Endothelial cell of umbilical vein (primary cell): ENCODE measurements at regions not wholly inside any gene's neighbourhood (a gene's known extent, or its start where the extent isn't known, plus 50 kb on each side); places are given as distances from the start of the nearest gene placed in this dataset.

Source experiments
- BruUV-seq: library from RNA; stranded (reverse); fragments of 400-500 nt; replicated peaks from 2 replicates; lab custom pipeline; 2021; lab: Mats Ljungman, UMichigan
- CTCF ChIA-PET: fragments of 300-600, 350-600 bp; sonication (Branson Sonifier 250); formaldehyde crosslinking; loops from one replicate; lab custom pipeline; 2021; ENCODE audit warnings: antibody characterized with exemption, inconsistent platforms; lab: Charles Lee
- POLR2A ChIA-PET: fragments of 300-600, 350-600 bp; sonication (Branson Sonifier 250); formaldehyde crosslinking; loops from one replicate; lab custom pipeline; 2021; ENCODE audit warnings: antibody characterized with exemption, inconsistent platforms; lab: Charles Lee
- DNase-seq: peaks from one replicate; pipeline ENCODE4 v3.0.0-alpha.2; 2011; ENCODE audit warnings: low read depth, low spot score
- FAIRE-seq: peaks from 2 replicates; lab custom pipeline; 2011; peaks lifted over from hg19 to GRCh38; lab: Jason Lieb, UNC
- H2AFZ ChIP-seq: 2 replicates; pipeline ENCODE4 v1.6.0; 2012; ENCODE audit warnings: low read depth, low read length, control low read depth, inconsistent platforms
- H3K27ac ChIP-seq: 2 replicates; pipeline ENCODE4 v1.5.1; 2011; ENCODE audit warnings: low read depth, mild to moderate bottlenecking, control low read depth, low read length, moderate library complexity; ENCODE audit not compliant: insufficient read depth
- H3K27me3 ChIP-seq, 2 experiments: 2 replicates each; pipeline versions ENCODE4 v1.6.0 to v1.6.1; 2011; ENCODE audit warnings: low read length in 2 of 2, mixed read lengths in 1 of 2; ENCODE audit not compliant: control insufficient read depth in 2 of 2, insufficient read depth in 2 of 2
- H3K36me3 ChIP-seq, 2 experiments: 2 replicates in 1 of 2; 3 replicates in 1 of 2; pipeline ENCODE4 v1.5.1; 2011; ENCODE audit warnings: low read length in 2 of 2, mild to moderate bottlenecking in 1 of 2, moderate library complexity in 1 of 2; ENCODE audit not compliant: control insufficient read depth in 2 of 2, insufficient read depth in 2 of 2; ENCODE audit errors: extremely low read depth in 1 of 2
- H3K4me1 ChIP-seq: 3 replicates; pipeline ENCODE4 v1.5.1; 2011; ENCODE audit warnings: mild to moderate bottlenecking, low read length; ENCODE audit not compliant: control insufficient read depth, insufficient read depth; ENCODE audit errors: extremely low read depth
- H3K4me2 ChIP-seq: 2 replicates; pipeline ENCODE4 v1.6.1; 2011; ENCODE audit warnings: low read length, control low read depth, mixed read lengths; ENCODE audit not compliant: insufficient read depth
- H3K4me3 ChIP-seq, 3 experiments: fragments of 200-600 bp in 1 of 3; sonication (generic), shearing (Covaris generic) in 1 of 3; replicated peaks in 1 of 3; 2 replicates each; pipeline ENCODE4 v1.5.1; 2011 to 2016; ENCODE audit warnings: control low read depth in 3 of 3, low read length in 3 of 3, mild to moderate bottlenecking in 2 of 3, inconsistent platforms in 1 of 3, low read depth in 1 of 3, moderate library complexity in 1 of 3; ENCODE audit not compliant: insufficient read depth in 1 of 3
- H3K79me2 ChIP-seq: 2 replicates; pipeline ENCODE4 v1.6.0; 2012; ENCODE audit warnings: low read length, inconsistent platforms; ENCODE audit not compliant: control insufficient read depth, insufficient read depth
- H3K9ac ChIP-seq: replicated peaks from 2 replicates; pipeline ENCODE3; 2011; ENCODE audit warnings: low read length, control low read depth; ENCODE audit not compliant: insufficient read depth; ENCODE audit errors: extremely low read depth
- H3K9me1 ChIP-seq: replicated peaks from 3 replicates; pipeline ENCODE4 v1.6.0; 2011; ENCODE audit warnings: mild to moderate bottlenecking, low read length; ENCODE audit not compliant: control insufficient read depth, insufficient read depth; ENCODE audit errors: extremely low read depth
- H3K9me3 ChIP-seq: replicated peaks from 2 replicates; pipeline ENCODE4 v1.5.1; 2012; ENCODE audit warnings: low read length, inconsistent platforms; ENCODE audit not compliant: control insufficient read depth, insufficient read depth
- H4K20me1 ChIP-seq: replicated peaks from 2 replicates; pipeline ENCODE3; 2011; ENCODE audit warnings: mild to moderate bottlenecking, low read length; ENCODE audit not compliant: control insufficient read depth, insufficient read depth; ENCODE audit errors: extremely low read depth
- EZH2 ChIP-seq: IDR thresholded peaks from 2 replicates; pipeline ENCODE4 v1.6.1; 2012; ENCODE audit warnings: borderline replicate concordance, low read depth, mild to moderate bottlenecking, moderate library complexity, low read length, inconsistent platforms; ENCODE audit not compliant: severe bottlenecking
- FOS ChIP-seq: IDR thresholded peaks from 2 replicates; pipeline ENCODE4 v1.6.1; 2011; ENCODE audit warnings: mild to moderate bottlenecking, low read length, moderate library complexity, borderline replicate concordance; ENCODE audit not compliant: insufficient read depth
- GATA2 ChIP-seq: IDR thresholded peaks from 2 replicates; pipeline ENCODE4 v1.7.0; 2011; ENCODE audit warnings: low read depth, mild to moderate bottlenecking, moderate library complexity, mixed read lengths, low read length; ENCODE audit not compliant: insufficient read length, insufficient read depth
- JUN ChIP-seq: IDR thresholded peaks from 2 replicates; pipeline ENCODE4 v1.6.1; 2011; ENCODE audit warnings: borderline replicate concordance, low read depth; ENCODE audit not compliant: insufficient read length, insufficient read depth
- MAX ChIP-seq: IDR thresholded peaks from 2 replicates; pipeline ENCODE4 v1.6.1; 2011; ENCODE audit not compliant: insufficient read depth, insufficient read length
- MYC ChIP-seq: IDR thresholded peaks from one replicate; pipeline ENCODE4 v1.6.1; 2011; ENCODE audit warnings: mild to moderate bottlenecking, low read depth, low read length
- POLR2A ChIP-seq: IDR thresholded peaks from 2 replicates; pipeline ENCODE4 v1.6.1; 2012; ENCODE audit warnings: low read depth, mild to moderate bottlenecking, control low read depth, low read length
- POLR2AphosphoS5 ChIP-seq: IDR thresholded peaks from 2 replicates; pipeline ENCODE4 v1.6.1; 2012; ENCODE audit warnings: low read depth, mild to moderate bottlenecking, control low read depth, low read length, moderate library complexity; ENCODE audit not compliant: insufficient read depth
- dilution Hi-C: fragments of 300-500 bp; cut with MboI; formaldehyde crosslinking; loops from one replicate; pipeline ENCODE4 v1.15.0; 2019; ENCODE audit warnings: low sequenced_read_pairs; ENCODE audit not compliant: extremely low pct_ligation_motif_present
- intact Hi-C: fragments of 100-400 bp; cut with micrococcal nuclease; formaldehyde crosslinking; loops from one replicate; pipeline ENCODE4 v1.10.0; 2022
- TF ChIP-seq, protein P1 (sequence below), 2 donors: IDR thresholded peaks; 1 replicate in 1 of 2; 2 replicates in 1 of 2; pipeline ENCODE4 v1.5.1; 2011; ENCODE audit warnings: low read length in 2 of 2, mild to moderate bottlenecking in 2 of 2, moderate library complexity in 2 of 2, control low read depth in 1 of 2, inconsistent platforms in 1 of 2, low read depth in 1 of 2; ENCODE audit not compliant: insufficient read depth in 1 of 2; ENCODE audit errors: extremely low read depth in 1 of 2

GRCh38 chr22:49026494-49027367 lies 800.9 kb downstream of the BRD1 start:
- TF ChIP-seq, protein P1, sequence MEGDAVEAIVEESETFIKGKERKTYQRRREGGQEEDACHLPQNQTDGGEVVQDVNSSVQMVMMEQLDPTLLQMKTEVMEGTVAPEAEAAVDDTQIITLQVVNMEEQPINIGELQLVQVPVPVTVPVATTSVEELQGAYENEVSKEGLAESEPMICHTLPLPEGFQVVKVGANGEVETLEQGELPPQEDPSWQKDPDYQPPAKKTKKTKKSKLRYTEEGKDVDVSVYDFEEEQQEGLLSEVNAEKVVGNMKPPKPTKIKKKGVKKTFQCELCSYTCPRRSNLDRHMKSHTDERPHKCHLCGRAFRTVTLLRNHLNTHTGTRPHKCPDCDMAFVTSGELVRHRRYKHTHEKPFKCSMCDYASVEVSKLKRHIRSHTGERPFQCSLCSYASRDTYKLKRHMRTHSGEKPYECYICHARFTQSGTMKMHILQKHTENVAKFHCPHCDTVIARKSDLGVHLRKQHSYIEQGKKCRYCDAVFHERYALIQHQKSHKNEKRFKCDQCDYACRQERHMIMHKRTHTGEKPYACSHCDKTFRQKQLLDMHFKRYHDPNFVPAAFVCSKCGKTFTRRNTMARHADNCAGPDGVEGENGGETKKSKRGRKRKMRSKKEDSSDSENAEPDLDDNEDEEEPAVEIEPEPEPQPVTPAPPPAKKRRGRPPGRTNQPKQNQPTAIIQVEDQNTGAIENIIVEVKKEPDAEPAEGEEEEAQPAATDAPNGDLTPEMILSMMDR (IDR thresholded peaks at IDR 0.05; ENCODE audit: extremely low read depth in 1 of 2, insufficient read depth in 1 of 2, low read depth in 1 of 2, low read length in 2 of 2): no peak
- no peak for TF ChIP-seq JUN
- TF ChIP-seq MAX: no peak
- no peak for TF ChIP-seq POLR2AphosphoS5
- TF ChIP-seq FOS: no peak
- TF ChIP-seq MYC: no peak
- no peak for TF ChIP-seq POLR2A
- TF ChIP-seq GATA2: no peak
- no peak for TF ChIP-seq EZH2
- intact Hi-C loops (no loop called here), dilution Hi-C loops (no loop called here)
- Histone ChIP-seq H3K4me1 (no peaks in the 10 kb centered on the region), H3K36me3 (no peaks in the 10 kb centered on the region), H3K4me2 (no peak overlapping the region), H3K9me3 (peaks cover 1% of the 10 kb centered on the region), H4K20me1 (no peaks in the 10 kb centered on the region), H3K9me1 (no peaks in the 10 kb centered on the region), H2AFZ (no peak overlapping the region), H3K9ac (no peak overlapping the region), H3K27me3 (no peaks in the 10 kb centered on the region), H3K27ac (no peak overlapping the region), H3K79me2 (no peaks in the 10 kb centered on the region), H3K4me3 (no peak overlapping the region)
- BruUV-seq: no TSS peak
- ChIA-PET POLR2A (no interaction called here), CTCF (no interaction called here)
- FAIRE-seq (no peak), DNase-seq (no peak)
